SW 1271 (cell line): ENCODE measurements at regions not wholly inside any gene's neighbourhood (a gene's known extent, or its start where the extent isn't known, plus 50 kb on each side); places are given as distances from the start of the nearest gene placed in this dataset.
"Not testable (repeated sequence)": the region's sequence is repeated elsewhere in the genome, so short reads cannot be mapped to it uniquely, and the experiment has no call there.

Source experiments
- DNase-seq, 2 experiments: peaks; one replicate each; lab custom pipeline; 2025; lab: John Stamatoyannopoulos, UW

DNA sequence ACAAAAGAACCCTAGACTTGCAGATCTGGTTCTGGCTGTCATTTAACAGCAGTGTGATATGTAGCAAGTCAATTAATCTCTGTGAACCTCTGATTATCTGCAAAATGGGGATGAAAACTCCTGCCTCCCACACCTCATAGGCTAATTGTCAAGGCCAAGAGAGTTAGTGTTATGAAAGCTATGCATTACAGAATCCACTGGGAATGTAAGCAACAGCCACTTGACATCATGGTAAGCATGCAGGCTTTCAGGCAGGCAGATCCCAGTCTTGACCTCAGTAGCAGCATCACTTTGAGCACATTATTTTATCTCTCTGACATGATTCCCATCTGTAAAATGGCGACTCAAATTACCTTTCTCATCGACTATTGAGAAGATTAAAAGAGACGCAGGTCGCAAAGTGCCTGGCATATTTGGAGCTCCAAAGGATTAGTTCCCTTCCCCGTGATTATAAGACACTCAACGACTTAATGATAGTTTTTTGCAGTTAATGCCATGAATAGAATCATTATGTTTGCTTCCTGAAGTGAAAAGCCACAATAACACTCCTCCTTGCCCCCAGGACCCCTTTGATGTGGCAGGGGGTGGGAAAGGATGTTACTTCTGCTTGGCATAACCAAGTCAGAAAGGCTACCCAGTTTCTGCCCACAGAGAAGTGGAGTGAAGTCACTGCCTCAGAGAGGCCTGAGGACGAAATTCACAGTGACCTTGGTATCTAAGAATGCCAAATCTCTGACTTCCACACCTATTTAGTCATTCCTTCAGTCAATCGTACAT is 273.0 kb upstream of the NFIA start:
- no peak for DNase-seq

DNA sequence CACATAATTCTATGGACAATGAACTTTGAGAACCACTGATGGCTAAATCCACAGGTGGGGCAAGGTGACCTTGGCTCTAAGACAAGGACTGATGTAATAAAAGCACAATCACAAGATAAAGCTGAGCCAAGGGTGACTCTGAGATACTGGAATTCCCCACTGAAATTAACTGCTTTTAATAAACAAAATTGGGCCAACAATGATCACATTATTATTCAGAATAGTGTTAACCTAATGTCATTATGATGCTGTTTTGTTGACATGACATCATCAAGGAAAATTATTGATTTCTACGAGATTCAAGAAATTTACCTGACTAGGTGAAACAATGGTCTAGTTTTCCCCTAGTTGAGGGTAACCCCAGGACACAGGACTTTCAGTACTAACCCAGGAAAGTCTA is 273.7 kb upstream of the NFIA start:
- no peak for DNase-seq

DNA sequence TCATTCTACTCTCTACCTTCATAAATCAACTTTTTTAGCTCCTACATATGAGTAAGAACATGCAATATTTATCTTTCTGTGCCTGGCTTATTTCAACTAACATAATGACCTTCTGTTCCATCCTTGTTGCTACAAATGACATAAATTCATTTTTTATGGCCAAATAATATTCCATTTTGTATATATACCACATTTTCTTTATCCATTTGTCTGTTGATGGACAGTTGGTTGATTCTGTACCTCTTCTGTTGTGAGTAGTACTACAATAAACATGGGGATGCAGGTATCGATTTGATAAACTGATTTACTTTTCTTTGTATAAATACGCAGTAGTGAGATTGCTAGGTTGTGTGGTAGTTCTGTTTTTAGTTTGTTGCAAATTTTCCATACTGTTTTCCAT is 279.5 kb upstream of the NFIA start:
- DNase-seq, result no peak

DNA sequence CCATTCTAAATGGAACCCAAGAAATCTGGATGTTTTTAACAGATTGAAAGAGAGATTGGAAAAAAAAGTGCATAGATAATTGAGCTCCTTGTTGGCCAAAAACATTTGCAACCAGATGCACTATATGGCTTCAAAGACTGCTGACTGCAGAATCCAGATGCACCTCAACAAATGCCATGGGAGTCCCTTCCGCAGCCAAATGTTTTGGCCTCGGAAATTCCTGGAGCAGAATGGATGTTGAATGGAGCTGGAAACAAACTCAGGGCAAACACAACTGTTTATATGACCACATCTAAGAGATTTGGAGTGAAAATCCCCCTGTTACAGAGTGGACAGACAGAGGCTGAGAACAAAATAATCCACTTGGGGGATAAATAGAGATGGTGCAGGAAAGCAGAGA is 285.0 kb upstream of the NFIA start:
- DNase-seq, result no peak

DNA sequence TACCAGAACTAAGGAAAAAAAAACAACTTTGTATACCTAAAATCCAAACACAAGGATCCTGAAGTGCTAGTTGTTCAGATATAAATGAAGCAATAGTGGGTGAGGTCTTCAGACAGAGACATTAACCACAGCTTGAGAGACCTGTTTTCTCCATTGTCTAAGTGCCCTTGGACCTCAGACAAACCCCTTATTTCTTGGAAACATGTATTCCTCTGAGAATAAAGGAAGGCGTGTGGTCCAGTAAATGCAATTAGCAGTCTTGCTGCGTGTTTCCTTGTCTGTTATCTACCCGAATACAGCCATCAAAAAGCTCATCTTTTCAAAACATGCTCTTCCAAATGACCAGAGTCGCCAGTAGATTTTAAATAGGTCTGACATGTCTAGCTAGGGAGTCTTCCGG is 291.1 kb upstream of the NFIA start:
- no peak for DNase-seq

DNA sequence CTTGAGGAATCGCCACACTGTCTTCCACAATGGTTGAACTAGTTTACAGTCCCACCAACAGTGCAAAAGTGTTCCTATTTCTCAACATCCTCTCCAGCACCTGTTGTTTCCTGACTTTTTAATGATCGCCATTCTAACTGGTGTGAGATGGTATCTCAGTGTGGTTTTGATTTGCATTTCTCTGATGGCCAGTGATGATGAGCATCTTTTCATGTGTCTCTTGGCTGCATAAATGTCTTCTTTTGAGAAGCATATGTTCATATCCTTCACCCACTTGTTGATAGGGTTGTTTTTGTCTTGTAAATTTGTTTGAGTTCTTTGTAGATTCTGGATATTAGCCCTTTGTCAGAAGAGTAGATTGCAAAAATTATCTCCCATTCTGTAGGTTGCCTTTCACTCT is 309.3 kb upstream of the NFIA start:
- not testable (repeated sequence) for DNase-seq

DNA sequence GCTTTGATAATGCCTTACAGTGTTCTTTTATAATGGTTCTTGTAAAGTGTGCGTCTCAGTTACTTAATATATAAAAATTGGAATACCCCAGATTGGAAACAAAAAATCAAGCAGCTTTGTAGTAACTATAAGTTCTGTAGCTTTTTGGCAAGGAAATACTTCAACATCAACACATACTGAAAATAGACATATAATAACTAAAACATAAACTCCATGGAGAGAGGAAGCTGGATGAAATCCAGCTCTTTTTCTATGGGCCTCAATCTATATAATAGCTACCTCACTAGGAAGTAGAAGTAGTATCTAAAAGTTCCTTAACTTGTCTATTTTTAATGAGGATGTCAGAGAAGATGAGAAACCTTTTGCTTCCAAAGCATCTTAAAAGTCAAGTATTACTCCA is 313.3 kb upstream of the NFIA start:
- no peak for DNase-seq

DNA sequence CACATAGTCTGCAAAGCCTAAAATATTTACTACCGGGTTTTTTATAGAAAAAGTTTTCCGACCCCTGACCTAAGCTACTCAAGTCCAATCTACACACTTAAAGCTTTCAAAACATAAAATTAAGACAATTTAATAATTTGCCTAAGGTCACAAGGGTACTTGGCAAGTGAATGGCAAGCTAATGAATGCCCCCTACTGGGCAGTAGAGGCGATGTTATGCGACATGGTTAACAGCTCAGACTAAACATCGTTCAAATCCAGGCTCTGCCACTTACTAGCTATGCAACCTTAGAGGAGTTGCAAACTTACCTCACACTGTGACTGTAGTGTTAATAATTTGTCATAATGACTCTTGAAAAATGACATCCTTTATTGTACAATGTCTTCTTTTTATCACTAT is 317.2 kb upstream of the NFIA start:
- DNase-seq, result peak in 1 of 2 experiments; percentile 25

DNA sequence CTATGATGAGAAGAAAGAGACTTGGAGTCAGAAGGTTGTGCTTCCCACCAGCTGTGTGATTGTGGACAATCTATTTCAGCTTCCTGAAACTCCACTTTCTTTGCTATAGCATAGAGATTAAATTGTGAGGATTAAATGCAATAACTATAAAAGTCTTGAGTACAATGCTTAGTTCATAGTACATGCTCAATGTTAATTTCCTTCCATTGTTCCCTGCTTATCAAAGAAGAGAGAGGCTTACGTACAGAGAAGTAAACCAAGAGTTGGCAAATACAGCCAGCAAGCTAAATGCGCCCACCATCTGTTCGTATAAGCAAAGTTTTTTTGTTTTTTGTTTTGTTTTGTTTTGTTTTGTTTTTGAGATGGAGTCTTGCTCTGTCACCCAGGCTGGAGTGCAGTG is 317.9 kb upstream of the NFIA start:
- no peak for DNase-seq

DNA sequence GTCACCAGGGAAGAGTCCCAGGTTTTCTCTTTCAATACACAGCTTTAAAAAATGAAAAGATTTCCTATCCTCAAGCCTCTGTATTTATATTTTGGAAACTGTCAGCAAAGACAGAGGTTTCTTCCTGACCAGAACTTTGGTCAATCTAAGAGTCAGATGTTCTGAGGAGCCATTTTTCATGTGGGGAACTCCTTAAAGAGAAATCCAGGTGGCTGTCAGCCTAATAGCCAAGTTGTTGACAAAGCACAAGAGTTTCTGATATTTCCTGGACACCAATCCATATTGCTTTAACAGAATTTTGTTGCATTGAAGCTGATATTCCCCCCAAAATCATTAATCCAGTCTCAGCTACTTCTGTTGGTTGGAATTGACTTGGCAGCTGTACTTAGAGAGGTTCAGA is 318.6 kb upstream of the NFIA start:
- no peak for DNase-seq

DNA sequence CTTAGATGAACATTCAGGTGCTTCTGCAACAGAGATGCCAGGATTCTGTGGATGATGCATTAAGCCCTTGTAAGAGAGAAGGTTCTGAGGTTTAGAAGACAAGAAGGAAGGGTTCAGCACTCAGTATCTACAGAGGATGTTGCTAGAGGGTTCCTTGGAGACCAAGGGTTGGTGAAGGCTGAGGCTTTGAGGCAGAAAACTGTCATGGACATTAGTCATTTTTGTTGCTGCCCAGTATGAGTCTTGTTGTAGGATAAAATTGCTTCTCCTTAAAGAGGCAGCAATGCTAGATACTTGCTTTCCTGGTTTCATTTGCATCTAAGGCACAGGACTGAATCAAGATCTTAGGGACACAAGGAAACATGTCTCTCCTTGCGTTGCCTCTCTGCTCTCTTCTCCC is 319.4 kb upstream of the NFIA start:
- DNase-seq, result no peak

DNA sequence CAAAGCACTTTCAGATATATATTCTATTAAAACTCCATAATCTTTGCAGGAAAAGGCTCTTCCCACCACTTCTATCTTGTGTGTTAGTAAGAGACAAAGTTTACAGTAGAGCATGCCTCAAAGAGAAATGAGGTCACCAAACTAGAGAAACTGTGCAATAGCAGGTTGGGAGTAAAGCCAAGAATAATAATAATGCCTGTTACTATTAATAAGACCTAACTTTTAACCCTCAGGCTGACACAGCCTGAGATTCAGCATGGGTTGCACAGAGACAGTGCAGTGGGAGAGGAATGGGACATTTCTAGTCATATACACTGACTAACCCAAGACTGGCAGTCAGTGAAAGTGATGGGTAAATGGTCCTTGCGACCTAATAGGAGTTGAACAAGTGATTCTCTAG is 320.2 kb upstream of the NFIA start:
- no peak for DNase-seq

DNA sequence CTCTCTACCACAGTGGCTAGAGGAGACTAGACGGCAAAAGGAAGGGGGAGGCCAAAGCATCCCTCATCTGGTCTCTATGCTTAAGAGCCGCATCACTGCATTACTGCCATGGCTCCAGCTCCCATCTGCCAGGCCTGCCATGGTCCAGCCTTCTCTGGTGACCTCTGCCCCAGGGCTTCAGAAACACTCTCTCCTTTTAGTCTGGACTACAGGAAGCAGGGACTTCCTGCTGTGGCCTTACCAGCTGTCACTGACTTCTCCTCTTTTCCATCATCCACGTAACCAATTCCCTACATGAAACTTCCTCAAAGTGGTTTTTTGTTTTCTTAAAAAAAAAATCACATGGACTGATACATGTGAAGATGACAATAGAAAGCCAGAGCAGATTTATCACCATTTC is 323.1 kb upstream of the NFIA start:
- no peak for DNase-seq

DNA sequence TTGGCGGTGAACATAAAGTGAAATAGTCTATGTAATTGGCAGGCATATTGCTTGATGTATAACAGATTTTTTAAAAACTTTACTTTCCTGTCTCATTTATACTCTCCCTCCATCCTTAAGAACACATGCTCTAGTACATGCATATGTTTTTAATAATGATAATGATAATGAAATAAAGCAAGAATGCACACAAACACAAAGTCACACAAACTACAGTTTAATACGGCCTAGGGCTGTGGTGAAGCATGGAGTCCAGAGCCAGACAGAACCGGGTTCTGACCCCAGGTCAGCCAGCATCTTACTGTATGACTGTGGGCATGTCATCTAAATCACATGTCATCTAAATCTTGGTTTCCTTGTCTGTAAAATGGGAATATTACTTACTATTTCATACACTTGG is 324.9 kb upstream of the NFIA start:
- DNase-seq, result no peak

DNA sequence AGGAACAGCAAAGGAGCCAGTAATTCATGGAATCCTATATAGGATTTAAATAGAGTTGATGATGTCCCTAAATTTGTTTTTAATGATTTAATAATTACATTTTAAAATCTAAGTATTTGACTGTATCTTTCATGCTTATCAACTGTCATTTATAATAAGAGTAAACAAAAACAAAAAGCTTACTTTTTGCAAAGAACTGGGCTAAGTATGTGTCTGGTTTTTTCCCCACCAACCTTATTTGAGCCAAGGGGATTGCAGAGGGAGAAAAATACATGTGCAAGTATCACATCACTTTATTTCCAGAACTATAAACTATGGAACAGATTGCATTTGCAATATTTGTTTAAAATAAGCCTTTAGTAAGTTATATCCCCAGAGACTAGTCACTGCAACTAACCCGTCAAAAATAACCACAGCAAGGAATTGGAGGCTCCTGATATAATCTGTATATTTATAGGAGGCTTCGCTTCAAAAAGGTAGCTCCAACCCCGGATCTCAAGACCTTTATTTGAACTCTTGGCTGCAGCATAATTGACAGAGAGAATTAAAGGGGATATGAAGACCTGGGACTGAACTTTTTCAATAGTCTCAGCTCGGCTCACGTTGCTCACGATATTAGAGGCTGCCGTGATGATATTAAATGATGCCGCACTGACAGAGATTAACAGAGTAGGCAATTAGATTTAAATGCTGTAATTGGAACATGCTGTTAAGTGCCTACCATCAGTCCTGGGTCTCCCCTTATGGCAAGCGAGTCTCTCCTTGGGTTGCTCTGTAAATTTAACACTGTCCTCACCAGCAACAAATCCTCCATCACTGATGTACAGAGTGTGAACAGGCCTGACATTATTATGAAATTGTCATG is 329.1 kb upstream of the NFIA start:
- DNase-seq, result no peak

DNA sequence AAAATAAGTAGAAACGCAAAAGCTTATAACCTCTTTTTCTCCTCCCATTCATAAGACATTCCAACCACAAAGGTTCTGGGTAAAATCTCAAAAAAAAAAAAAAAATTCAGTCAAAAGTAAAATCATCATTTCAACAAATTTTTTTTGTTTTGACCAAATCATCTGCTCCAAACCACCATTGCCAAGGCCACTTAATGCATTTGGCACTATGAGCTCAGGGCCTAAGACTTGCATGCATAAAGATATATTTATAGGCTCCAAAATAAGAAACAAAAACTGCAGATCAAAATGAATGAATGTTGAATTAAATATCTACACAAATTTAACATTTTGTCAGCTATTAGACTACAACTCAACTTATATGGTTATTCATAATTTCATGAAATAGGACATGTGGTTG is 331.1 kb upstream of the NFIA start:
- DNase-seq, result no peak

DNA sequence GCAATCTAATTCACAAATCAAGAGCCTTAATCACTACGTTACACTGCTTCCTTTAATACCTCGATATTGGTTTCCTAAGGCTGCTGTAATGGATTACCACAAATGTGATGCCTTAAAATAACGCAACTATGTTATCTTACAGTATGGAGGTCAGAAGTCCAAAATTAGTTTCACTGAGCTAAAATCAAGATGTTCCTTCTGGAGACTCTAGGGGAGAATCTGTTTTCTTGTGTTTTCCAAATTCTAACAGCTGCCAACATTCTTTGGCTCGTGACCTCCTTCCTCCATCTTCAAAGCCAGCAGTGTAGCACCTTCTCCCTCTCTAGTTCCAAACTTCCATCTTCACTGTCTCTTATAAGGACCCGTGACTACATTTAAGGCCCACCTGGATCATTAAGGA is 335.0 kb upstream of the NFIA start:
- no peak for DNase-seq

DNA sequence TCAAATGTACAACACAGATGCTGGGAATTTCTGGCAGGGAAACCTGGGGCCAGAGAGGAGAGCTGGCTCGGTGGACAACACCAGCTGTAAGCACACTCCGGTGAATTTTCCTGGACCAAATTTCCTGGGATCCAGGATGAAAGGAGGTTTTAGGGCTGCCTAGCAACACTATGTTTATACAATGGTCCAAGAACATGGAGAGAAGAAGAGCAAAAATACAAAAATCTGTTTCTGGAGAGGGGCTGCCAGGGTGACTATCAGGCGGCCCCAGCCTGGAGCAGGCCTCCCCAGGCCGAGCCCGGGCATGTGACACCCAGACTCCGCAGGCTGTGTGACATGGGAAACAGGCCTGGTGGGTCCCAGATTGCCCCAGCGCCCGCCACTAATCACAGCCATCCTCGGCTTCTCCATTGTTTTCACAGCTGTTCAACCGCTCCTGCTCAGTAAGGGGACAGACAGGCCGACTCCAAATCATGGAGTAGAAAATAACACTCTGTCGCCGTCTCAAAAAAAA is 336.0 kb upstream of the NFIA start:
- no peak for DNase-seq

DNA sequence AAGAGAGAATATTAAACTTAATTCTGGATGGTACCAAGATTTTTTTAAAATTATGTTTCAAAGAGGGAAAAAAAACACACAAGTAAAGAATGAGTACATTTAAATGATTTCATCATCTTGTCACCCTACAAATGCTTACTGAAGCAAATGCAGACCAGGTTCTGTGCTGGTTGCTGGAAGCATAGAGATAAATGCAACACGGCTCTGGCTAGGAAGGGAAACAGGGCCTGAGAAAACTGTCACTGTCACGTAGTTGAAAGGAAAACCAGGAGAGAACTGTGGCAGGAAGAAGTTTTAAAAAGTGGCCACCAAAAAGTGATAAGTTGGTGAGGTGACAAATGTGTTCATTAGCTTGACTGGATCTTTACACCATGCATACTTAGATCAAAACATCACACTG is 336.9 kb upstream of the NFIA start:
- DNase-seq, result no peak

DNA sequence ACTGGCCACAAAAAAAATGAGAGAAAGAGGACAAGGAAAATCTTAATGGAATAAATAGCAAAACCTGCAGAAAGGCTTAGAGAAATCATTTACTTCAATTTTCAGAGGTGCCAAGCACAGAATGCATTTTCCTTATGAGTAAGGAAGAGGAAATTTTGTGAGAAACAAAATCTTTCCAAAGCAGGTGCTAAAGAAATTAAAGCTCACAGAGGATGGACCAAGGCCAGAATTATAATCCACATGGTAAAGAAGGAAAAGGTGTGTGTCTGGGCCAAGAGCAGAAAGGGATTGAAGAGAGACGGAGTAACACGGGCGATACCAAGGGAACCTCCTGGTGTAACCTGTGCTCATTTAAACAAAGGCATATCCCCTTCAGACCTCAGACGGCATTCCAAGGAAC is 340.0 kb upstream of the NFIA start:
- no peak for DNase-seq

DNA sequence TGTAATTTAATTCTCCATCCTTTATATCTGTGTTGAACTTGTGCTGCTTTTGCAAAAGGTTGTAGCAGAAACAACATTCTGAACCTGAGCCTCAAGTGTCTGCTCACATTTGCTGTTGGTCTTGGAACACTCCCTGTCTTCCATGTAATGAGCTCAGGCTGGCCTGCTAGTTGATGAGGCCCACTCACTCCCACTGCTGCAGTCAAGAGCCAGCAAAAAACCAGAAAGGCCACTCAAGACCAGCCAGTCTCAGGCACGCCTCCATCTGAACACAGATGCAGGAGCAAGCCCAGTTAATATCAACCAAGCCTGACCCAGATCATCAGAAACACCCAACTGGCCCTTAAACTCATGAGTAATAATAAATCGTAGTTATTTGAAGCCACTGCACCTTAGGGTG is 342.2 kb upstream of the NFIA start:
- no peak for DNase-seq

DNA sequence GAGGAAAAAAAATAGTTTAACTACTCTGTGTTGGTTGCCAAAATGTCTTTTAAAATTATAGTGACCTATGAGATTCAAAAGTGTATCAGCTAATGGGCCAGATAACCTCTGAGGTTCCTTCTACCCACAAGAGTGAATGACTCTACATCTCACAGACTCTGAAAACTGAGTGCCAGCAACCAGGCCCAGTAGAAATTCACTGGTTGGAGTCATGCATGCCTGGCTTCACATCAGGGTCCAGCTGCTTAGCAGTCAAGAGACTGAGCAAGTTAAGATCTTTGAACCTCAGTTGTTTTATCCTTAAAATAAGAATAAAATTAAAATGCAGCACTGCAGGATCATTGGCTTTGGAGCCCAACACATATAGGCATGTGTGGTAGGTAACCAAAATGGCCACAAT is 342.6 kb upstream of the NFIA start:
- DNase-seq, result no peak

DNA sequence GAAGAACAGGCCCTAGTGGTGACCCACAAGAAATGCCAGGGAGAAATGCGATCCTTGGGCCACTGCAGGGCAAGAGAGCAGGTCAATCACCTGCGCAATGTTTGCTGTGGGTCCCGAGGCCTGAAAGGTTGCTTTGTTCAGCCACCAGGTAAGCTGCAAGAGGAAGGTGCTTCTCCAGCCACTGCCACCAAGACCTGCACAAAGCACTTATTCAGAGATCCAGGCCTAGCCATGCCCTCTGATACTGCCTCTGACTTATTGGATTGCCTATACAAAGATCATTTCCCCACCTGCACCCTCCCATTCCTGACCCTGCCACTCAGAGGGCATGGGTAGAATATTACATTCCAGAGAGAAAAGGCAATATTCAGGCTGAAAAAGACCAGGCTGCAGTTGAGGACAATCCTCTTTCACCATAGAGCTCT is 349.4 kb upstream of the NFIA start:
- no peak for DNase-seq
